GM10266 (cell line): ENCODE measurements at regions not wholly inside any gene's neighbourhood (a gene's known extent, or its start where the extent isn't known, plus 50 kb on each side); places are given as distances from the start of the nearest gene placed in this dataset.

Experiments used
- DNase-seq: peaks from one replicate; pipeline ENCODE4 v3.0.0; 2012; ENCODE audit errors: extremely low spot score
- CTCF ChIP-seq: IDR thresholded peaks from 2 replicates; pipeline ENCODE4 v1.5.1; 2012; ENCODE audit warnings: mild to moderate bottlenecking, low read depth; ENCODE audit not compliant: control insufficient read depth, insufficient read depth; ENCODE audit errors: missing control alignments

GRCh38 chr2:101534149-101534611, 59.3 kb upstream of the RFX8 start:
- TF ChIP-seq CTCF = no peak
- DNase-seq = no peak

GRCh38 chr2:101533561-101534148, 58.7 kb upstream of the RFX8 start:
- TF ChIP-seq CTCF = no peak
- DNase-seq = no peak

- TF ChIP-seq CTCF = no peak
- DNase-seq = no peak
Observed at GRCh38 chr2:101528501-101528900, 53.6 kb upstream of the RFX8 start.

DNA sequence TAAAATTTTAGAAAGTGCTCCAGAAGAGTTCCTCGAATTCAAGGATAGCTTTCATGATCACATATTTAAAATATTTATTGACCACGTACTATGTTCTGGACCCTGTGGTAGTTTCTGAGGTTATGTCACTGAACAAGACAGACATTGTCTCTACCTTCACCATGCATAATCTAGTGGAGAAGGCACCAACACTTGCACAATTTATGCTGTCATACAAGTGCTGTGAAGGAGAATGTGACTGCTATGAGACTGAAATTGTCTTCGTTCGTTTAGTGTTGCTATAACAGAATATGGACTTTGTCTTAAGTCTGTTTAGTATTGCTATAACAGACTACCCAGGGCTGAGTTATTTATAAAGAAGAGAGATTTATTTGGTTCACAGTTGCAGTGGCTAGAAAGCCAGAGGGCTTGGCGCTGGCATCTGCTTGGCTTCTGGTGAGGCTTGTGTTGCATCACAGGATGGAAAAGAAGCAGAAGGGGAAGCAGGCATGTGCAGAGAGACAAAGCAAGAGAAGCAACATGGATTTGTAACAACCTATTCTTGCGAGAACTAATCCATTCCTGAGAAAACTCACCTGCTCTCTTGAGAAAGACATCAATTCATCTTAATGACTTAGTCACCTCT, 50.0 kb upstream of the RFX8 start:
- TF ChIP-seq CTCF = no peak
- DNase-seq = no peak
